Stimulated activated naive CD8-positive, alpha-beta T cell treated with anti-CD3 and anti-CD28 coated beads, Interleukin-15, Interleukin-2, amounts not matched to agents 100 ng/mL and 50 ng/mL, for 24 hours (primary cell): ENCODE measurements at regions not wholly inside any gene's neighbourhood (a gene's known extent, or its start where the extent isn't known, plus 50 kb on each side); places are given as distances from the start of the nearest gene placed in this dataset.

Experiments used
- H3K27ac Mint-ChIP-seq: one replicate; pipeline ENCODE4 v1.8.0; 2021; ENCODE audit warnings: mild to moderate bottlenecking, mixed read lengths
- H3K27me3 Mint-ChIP-seq: one replicate; pipeline ENCODE4 v1.8.0; 2021; ENCODE audit warnings: mixed read lengths
- H3K36me3 Mint-ChIP-seq: one replicate; pipeline ENCODE4 v1.8.0; 2021; ENCODE audit warnings: low read depth, mixed read lengths
- H3K4me1 Mint-ChIP-seq: one replicate; pipeline ENCODE4 v1.8.0; 2021; ENCODE audit warnings: low read depth, mixed read lengths
- H3K4me3 Mint-ChIP-seq: one replicate; pipeline ENCODE4 v1.8.0; 2021; ENCODE audit warnings: mild to moderate bottlenecking, mixed read lengths
- H3K9me3 Mint-ChIP-seq: one replicate; pipeline ENCODE4 v1.8.0; 2021; ENCODE audit warnings: mixed read lengths

DNA sequence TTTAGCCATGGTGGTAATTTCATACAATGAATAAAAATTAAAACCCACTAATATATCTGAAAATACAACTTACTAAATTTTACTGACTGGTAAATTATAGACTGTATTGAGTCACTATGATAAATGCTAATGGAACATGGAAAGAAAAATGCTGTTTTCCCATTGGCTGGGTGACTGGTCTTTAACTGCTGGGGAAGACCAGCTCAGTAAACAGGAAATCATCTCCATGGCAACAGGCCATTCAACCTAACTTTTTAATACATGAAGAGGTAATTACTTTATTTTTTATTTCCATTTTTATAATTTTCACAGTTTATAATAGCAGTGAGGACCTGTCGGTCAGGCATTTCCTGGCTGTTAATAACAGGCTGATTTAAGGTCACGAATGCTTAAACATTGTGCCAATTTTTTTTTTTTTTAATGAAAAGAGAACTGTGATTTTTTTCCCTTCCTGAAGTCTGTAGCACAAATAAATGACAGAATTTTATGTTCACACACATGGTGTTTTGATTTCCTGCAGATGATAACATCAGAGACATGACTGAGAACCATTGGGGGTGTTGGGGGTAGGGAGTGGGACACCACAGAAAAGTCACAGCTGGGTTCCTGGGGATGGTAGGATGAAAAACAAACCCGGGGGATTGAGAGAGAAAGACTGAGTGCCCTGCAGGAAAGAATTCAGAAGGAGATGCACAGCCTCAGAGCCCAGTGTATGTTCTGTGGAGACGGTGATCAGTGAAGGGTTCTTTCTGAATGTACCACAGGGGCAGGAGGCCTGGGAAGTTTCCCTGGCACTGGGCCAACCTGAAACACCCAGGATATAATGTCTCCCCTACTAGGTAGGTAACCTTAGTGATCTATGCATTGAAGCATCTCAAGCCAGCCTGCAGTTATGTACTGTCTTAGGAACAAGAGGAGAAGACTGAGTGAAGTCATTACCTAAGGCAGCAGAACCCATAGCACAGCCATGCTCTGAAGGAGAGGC is 297.1 kb downstream of the COG6 start:
- Mint-ChIP-seq H3K27ac (peak overlapping the region; percentile 89), H3K36me3 (no peaks in the 10 kb centered on the region), H3K9me3 (no peaks in the 10 kb centered on the region), H3K4me1 (peaks cover 68% of the 10 kb centered on the region), H3K4me3 (peak overlapping the region; percentile 11), H3K27me3 (no peaks in the 10 kb centered on the region)

- no peak overlapping the region for H3K27ac Mint-ChIP-seq
These were observed 299.0 kb downstream of the COG6 start for GRCh38 chr13:39954476-39954875.

GRCh38 chr13:39955560-39955959 is 300.1 kb downstream of the COG6 start:
- H3K4me3 Mint-ChIP-seq, result no peak overlapping the region
- H3K27me3 Mint-ChIP-seq, result no peaks in the 10 kb centered on the region
- H3K36me3 Mint-ChIP-seq, result no peaks in the 10 kb centered on the region
- H3K4me1 Mint-ChIP-seq, result peaks cover 74% of the 10 kb centered on the region
- H3K9me3 Mint-ChIP-seq, result no peaks in the 10 kb centered on the region
- H3K27ac Mint-ChIP-seq, result peak overlapping the region; percentile 62

More at GRCh38 chr13:39954476-39954875, 299.0 kb downstream of the COG6 start:
- H3K27me3 Mint-ChIP-seq, result no peaks in the 10 kb centered on the region
- H3K36me3 Mint-ChIP-seq, result no peaks in the 10 kb centered on the region
- no peak overlapping the region for H3K4me3 Mint-ChIP-seq
- peaks cover 71% of the 10 kb centered on the region for H3K4me1 Mint-ChIP-seq
- H3K9me3 Mint-ChIP-seq, result no peaks in the 10 kb centered on the region

DNA sequence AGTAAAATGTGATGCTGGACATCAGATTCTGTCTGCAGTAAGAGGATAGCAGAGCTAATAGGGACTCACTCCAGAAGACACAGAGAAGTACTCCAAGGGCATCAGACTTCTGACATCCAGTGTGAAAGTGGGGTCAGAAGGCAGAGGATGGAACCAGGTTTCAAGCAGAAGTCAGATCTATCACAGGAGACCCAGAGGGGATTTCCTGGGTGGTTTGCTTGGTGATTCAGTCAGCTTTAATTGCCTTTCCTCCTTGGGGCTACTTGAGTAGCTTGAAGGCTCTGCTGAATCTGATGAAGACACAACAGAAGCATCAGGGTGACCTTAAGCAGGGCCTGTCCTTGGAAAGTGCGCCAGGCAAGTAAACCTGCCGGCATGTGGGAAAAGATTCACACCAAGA is 300.6 kb downstream of the COG6 start:
- Mint-ChIP-seq H3K4me3 (no peak overlapping the region), H3K27me3 (no peaks in the 10 kb centered on the region), H3K9me3 (no peaks in the 10 kb centered on the region), H3K27ac (peak overlapping the region; percentile 79), H3K4me1 (peaks cover 70% of the 10 kb centered on the region), H3K36me3 (no peaks in the 10 kb centered on the region)

DNA sequence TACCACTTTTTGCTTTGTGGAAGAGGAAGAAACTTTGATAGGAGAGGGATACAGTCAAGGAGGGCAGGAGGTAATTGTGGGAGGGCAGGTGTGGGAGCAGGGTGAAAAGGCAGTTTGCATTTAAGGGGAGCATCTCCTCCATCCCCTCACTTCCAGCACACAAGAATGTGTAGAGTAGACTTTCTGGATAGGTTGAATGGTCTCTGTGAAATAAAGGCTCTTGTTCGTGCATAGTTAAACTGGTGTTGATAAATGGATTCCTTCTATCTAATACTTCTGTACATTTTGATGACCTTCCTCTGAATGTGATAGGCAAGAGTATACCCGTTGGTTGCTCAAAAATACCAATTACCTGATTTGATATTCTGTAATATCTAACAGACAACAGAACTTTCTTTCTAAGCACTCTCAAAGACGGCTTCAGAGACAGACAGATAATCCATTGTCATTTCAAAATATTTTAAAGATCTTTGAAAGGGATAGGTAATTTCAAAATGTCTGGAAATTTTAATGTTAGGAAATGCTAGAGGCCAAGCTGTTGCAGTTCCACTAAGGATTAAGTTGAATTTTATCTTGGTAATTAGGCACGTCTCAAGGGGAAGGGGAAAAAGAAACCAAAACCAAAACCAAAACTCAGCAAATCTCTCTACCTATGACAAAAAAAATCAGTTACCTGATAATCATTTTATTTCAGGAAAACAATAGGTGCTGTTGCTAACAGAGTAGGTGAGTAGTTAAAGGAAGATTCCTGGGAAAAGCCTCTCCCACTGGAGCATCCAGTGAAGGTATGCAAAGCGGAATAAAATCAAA is 302.6 kb downstream of the COG6 start:
- no peaks in the 10 kb centered on the region for H3K36me3 Mint-ChIP-seq
- peak overlapping the region; percentile 68 for H3K27ac Mint-ChIP-seq
- no peaks in the 10 kb centered on the region for H3K27me3 Mint-ChIP-seq
- peak overlapping the region; percentile 73 for H3K4me3 Mint-ChIP-seq
- peaks cover 51% of the 10 kb centered on the region for H3K4me1 Mint-ChIP-seq
- H3K9me3 Mint-ChIP-seq, result no peaks in the 10 kb centered on the region

DNA sequence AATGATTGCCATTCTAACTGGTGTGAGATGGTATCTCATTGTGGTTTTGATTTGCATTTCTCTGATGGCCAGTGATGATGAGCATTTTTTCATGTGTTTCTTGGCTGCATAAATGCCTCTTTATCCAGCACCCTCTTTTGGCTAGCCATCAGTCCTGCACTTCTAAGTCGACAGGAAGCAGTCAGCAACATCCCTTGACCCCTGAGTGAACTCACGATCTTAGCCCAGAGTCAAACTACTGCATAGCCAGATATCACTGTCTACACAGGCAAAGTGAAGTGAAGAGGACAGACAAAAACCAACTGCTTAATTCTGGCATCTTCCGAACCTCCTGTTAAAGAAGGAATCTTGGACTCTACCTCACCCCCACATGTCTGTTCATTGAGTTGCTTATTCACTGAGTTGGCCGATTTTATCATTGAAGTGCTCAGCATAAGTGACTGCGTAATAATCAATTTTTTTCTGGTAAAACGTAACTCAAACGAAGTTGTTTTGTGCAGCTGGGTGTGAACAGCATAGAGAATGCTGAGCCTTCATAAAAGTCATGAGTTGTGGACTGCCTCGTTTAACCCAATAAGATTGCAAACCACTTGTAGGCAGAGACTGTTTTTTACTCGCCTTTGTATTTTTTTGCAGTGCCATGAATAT is 304.2 kb downstream of the COG6 start:
- Mint-ChIP-seq H3K27me3 (no peaks in the 10 kb centered on the region), H3K36me3 (no peaks in the 10 kb centered on the region), H3K4me1 (peaks cover 45% of the 10 kb centered on the region), H3K4me3 (no peak overlapping the region), H3K9me3 (no peaks in the 10 kb centered on the region), H3K27ac (no peak overlapping the region)

GRCh38 chr13:39960191-39960590 is 304.7 kb downstream of the COG6 start:
- Mint-ChIP-seq H3K4me1 (peaks cover 41% of the 10 kb centered on the region), H3K36me3 (no peaks in the 10 kb centered on the region), H3K4me3 (no peak overlapping the region), H3K27me3 (no peaks in the 10 kb centered on the region), H3K27ac (no peak overlapping the region), H3K9me3 (no peaks in the 10 kb centered on the region)

DNA sequence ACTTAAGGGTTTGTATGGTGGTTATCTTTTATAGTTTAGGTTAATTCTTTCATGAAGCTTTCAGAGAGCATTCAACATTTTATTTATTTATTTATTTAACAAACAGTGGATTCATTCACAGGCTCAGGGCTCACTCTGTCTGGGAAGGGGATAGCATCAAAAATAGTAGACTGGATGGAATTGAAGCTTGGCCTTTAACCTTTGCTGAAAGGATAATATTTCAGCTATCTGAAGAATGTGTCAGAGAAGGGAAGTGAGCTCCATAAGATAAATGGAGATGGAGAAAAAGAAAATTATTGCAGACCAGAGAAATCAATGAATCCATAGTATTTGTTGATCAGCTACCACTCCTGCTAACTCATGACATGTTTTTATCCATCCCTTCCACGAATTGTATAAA is 305.6 kb downstream of the COG6 start:
- Mint-ChIP-seq H3K27ac (no peak overlapping the region), H3K4me3 (no peak overlapping the region), H3K4me1 (peaks cover 33% of the 10 kb centered on the region), H3K9me3 (no peaks in the 10 kb centered on the region), H3K36me3 (no peaks in the 10 kb centered on the region), H3K27me3 (no peaks in the 10 kb centered on the region)

GRCh38 chr13:39963612-39964011 is 308.1 kb downstream of the COG6 start:
- Mint-ChIP-seq H3K36me3 (no peaks in the 10 kb centered on the region), H3K4me1 (peaks cover 17% of the 10 kb centered on the region), H3K27me3 (peaks cover 8% of the 10 kb centered on the region), H3K9me3 (peaks cover 2% of the 10 kb centered on the region), H3K27ac (no peak overlapping the region), H3K4me3 (no peak overlapping the region)

DNA sequence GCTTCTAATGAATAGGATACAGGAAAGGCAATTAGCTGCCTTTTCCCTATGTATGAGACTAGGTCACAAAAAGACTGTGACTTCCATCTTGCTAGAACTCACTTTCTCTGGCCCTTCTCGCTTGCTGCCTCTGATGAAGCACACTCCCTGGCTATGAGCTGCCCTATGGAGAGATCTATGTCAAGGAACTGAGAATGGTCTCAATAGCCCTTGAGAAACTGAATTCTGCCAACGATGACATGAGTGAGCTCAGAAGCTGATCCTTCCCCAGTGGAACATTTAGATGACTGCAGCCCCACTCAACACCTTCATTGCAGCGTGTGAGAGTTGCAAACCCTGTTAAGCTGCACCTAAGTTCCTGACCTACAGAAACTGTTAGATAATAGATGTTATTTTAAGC is 309.8 kb downstream of the COG6 start:
- Mint-ChIP-seq H3K4me3 (no peak overlapping the region), H3K4me1 (peaks cover 13% of the 10 kb centered on the region), H3K27me3 (peaks cover 8% of the 10 kb centered on the region), H3K27ac (no peak overlapping the region), H3K36me3 (no peaks in the 10 kb centered on the region), H3K9me3 (peaks cover 4% of the 10 kb centered on the region)

DNA sequence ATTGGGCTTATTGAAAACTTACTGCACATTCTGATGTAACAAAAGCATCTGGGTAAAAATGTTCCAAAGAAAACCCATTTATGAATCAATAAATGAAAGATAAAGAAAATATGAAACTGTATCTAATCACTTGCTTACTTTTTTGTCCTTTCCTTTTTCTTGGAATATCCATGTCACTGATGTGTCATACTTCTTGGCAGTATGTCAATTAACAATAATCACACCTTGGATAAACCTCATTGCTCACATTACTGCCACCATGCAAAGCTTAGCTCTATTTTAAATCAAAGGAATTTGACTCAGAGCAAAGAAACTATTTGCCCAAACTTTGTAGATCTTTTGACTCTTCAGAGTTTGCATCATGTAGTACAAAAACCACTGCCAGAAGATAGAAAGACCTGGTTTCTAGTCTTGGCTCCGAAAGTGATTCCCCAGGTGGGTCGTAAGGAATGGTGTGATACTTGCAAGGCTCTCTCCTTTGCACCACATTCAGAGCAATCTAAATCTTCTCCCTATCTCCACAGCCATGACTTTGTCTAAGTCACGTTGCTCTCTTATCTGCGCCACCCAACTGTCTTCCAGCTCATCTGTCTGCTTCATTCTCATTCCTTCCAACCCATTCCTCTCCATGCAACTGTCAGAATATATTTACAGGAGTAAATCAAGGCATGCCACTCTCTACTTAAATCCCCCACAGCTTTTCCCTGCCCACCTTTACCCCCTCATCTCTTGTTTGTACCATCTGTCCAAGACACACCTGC is 311.9 kb downstream of the COG6 start:
- Mint-ChIP-seq H3K4me3 (no peak overlapping the region), H3K27ac (peak overlapping the region; percentile 23), H3K9me3 (peaks cover 4% of the 10 kb centered on the region), H3K4me1 (peaks cover 18% of the 10 kb centered on the region), H3K27me3 (peaks cover 8% of the 10 kb centered on the region), H3K36me3 (no peaks in the 10 kb centered on the region)

- Mint-ChIP-seq H3K27me3 (peaks cover 8% of the 10 kb centered on the region), H3K4me3 (no peak overlapping the region), H3K9me3 (peaks cover 4% of the 10 kb centered on the region), H3K4me1 (peaks cover 18% of the 10 kb centered on the region), H3K36me3 (no peaks in the 10 kb centered on the region), H3K27ac (no peak overlapping the region)
These were observed 313.4 kb downstream of the COG6 start for GRCh38 chr13:39968646-39969475.

DNA sequence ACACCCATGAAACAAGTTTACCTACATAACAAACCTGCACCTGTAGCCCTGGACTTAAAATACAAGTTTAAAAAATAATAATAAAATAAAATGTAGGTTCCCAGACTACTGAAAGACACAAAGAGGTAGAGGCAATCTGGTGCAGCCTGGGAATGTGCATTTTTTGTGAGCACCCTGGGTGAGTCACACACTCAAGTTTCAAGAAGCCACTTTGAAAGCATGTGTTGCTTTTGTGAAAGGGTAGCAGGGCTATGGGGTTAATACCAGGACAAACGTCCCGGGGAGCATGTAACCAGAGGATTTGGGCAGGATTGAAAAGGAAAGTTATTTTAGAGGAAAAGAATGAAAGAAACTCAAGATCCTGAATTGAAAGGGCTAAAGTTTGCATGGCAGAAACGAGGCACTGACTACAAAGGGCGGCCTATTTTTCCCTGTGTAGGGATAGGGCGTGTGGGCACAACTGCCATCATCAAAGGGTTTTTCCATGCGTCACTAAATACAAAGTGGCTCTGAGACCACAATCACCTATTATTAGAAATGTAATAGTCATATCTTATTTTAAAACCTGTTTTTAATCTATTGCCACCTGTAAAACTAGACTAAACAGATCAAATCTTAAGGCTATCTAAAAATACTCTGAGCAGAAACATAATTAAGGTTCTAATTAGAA is 314.9 kb downstream of the COG6 start:
- H3K9me3 Mint-ChIP-seq, result peaks cover 4% of the 10 kb centered on the region
- no peak overlapping the region for H3K4me3 Mint-ChIP-seq
- no peaks in the 10 kb centered on the region for H3K36me3 Mint-ChIP-seq
- peaks cover 18% of the 10 kb centered on the region for H3K4me1 Mint-ChIP-seq
- H3K27ac Mint-ChIP-seq, result no peak overlapping the region
- H3K27me3 Mint-ChIP-seq, result peaks cover 8% of the 10 kb centered on the region
